ENCODE measurements at regions not wholly inside any gene's neighbourhood (a gene's known extent, or its start where the extent isn't known, plus 50 kb on each side); places are given as distances from the start of the nearest gene placed in this dataset.
A peak's percentile ranks its signal among the peaks of the same experiment; 100 is the strongest.

DNA sequence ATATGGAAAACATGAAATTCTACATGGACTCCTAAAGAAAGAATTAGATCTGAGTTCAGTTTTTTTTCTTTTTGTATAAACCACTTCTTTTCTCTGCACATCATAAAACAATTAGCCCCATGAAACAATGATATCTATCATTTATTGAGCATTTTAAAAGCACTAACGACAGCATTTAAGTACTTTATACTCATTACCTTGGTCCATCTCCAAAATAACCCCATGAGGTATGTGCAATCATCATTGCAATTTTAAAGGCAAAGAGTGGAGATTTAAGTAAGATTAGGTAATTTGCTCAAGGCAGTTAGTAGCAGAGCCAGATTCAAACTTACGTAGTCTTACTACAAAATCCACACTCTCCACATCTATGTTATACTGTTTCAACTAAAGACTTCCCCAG lies 177.7 kb upstream of the RAG2 start:
- TF ChIP-seq, protein P1, sequence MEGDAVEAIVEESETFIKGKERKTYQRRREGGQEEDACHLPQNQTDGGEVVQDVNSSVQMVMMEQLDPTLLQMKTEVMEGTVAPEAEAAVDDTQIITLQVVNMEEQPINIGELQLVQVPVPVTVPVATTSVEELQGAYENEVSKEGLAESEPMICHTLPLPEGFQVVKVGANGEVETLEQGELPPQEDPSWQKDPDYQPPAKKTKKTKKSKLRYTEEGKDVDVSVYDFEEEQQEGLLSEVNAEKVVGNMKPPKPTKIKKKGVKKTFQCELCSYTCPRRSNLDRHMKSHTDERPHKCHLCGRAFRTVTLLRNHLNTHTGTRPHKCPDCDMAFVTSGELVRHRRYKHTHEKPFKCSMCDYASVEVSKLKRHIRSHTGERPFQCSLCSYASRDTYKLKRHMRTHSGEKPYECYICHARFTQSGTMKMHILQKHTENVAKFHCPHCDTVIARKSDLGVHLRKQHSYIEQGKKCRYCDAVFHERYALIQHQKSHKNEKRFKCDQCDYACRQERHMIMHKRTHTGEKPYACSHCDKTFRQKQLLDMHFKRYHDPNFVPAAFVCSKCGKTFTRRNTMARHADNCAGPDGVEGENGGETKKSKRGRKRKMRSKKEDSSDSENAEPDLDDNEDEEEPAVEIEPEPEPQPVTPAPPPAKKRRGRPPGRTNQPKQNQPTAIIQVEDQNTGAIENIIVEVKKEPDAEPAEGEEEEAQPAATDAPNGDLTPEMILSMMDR (conservative IDR thresholded peaks at IDR 0.05; ENCODE audit: low read depth, low read length): no peak
- DNase-seq (ENCODE audit: low read depth): no peak
- H3K4me3 ChIP-seq (ENCODE audit: low read depth, low read length): no peak overlapping the region

DNA sequence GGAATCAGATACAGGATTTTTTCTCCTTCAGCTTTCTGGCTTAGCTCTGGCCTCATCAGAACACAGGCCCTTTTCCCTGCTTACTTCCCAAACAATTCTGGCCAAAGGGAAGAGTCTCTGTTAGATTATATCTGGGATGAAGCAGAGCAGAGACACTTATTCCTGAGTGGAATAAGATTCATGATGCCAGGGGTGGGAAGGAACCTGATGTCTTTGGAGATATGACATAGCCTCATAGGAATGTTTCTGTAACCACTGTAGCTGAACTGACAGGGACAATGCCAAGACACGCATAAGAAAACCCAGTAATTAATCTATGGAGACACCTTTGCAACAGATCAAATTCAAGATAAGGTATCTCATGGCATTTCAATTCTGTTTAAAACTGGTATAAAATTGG lies 177.1 kb upstream of the RAG2 start:
- no peak overlapping the region for H3K4me3 ChIP-seq (ENCODE audit: low read depth, low read length)
- DNase-seq (ENCODE audit: low read depth): no peak
- TF ChIP-seq, protein P1 (conservative IDR thresholded peaks at IDR 0.05; ENCODE audit: low read depth, low read length): no peak

DNA sequence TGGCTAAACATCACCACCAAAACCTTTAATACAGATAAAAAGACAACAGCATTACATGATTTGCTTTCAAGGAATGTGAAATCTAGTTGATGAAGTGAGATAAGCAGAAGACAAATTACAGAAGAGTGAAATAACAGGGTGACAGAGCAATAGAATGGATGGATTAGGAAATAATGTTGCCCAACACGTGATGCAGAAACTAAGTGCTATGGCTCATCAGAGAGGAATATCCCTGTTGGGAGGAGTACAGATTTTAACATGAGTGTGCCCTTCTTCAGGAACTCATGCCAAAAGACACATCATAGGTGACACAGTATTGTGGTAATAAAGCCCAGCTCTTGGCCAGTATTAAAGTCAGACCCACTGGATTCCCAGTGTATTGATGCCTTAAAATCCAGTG lies 176.6 kb upstream of the RAG2 start:
- TF ChIP-seq, protein P1 (conservative IDR thresholded peaks at IDR 0.05; ENCODE audit: low read depth, low read length): no peak
- peak; percentile 18 for DNase-seq (ENCODE audit: low read depth)
- H3K4me3 ChIP-seq (ENCODE audit: low read depth, low read length): no peak overlapping the region

DNA sequence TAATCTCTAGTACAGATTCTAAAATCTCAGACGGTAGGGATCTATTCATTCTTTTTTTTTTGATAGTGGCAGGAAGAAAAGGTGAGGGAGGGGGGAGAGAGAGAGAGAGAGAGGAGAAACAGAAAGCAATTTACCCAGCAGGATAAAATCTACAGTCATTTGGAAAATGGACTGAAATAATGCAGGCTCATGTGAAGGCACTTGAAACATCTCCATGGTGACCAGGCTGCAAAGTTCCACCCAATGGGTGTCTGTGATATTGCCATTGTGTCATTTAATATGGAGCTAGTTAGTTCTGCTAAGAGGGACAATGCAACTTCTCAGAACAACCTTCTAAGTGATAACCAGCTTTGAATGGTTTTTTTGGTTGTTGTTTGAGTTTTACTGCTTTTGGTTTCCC lies 165.2 kb upstream of the RAG2 start:
- TF ChIP-seq, protein P1 (conservative IDR thresholded peaks at IDR 0.05; ENCODE audit: low read depth, low read length): no peak
- no peak overlapping the region for H3K4me3 ChIP-seq (ENCODE audit: low read depth, low read length)

DNA sequence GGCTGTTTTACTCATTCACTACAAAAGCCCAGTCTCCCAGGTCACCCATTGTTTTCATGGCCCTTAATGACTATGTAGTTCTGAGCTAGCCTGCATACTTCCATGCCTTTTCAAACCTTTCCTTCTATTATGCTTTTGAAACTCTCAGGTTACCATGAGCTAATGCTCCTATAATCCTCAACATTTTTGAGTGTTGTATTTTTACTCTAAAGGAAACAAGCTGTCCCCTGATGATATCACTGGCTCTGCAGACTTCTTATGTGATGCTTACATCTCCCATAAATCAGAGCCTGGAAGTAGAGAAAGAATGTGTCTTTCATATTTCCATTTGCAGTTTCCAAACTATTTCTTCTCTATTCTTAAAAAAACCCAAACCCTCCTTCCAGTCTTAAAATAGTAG lies 159.0 kb upstream of the RAG2 start:
- H3K4me3 ChIP-seq (ENCODE audit: low read depth, low read length): no peak overlapping the region
- TF ChIP-seq, protein P1 (conservative IDR thresholded peaks at IDR 0.05; ENCODE audit: low read depth, low read length): no peak
- DNase-seq (ENCODE audit: low read depth): no peak

More for the DNA sequence above, 165.2 kb upstream of the RAG2 start:
- DNase-seq (ENCODE audit: low read depth): no peak

DNA sequence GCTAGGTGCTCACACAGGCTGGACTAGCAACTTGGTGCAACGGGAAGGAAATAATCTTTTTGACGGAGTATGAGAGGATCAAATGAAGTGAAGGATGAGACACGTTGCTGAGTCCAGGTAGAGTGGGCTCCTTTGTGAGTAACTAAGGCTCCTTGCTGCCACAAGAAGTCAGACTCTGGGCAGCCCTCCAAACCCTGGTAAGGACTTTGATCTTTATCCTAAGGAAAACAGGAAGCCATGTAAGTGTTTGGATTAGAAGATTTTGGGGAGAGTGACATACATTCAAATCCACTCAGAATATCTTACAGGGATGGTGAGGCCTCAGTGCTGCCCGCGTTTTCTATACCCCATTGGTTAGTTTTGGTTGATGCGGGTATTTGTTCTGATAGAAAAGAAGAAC lies 155.9 kb upstream of the RAG2 start:
- no peak for DNase-seq (ENCODE audit: low read depth)
- TF ChIP-seq, protein P1 (conservative IDR thresholded peaks at IDR 0.05; ENCODE audit: low read depth, low read length): no peak
- no peak overlapping the region for H3K4me3 ChIP-seq (ENCODE audit: low read depth, low read length)

DNA sequence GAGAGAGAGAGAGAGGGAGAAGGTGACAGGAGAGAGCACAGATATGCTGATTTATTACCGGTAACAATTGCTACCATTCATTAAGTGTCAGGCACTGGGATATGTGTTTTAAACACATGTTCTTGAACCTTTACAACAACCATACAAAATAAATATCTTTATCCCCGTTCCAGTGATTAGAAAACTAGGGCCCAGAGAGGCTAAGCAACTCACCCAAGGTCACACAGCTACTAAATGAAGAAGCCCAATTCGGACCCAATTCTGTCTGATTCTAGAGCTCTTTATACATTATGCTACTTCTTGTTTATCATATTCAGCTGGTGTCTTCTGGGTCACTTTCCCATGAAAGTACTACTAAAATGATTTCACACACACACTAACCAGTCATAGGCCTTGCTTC lies 154.0 kb upstream of the RAG2 start:
- no peak overlapping the region for H3K4me3 ChIP-seq (ENCODE audit: low read depth, low read length)
- no peak for DNase-seq (ENCODE audit: low read depth)
- TF ChIP-seq, protein P1 (conservative IDR thresholded peaks at IDR 0.05; ENCODE audit: low read depth, low read length): no peak
